ENCODE measurements at regions not wholly inside any gene's neighbourhood (a gene's known extent, or its start where the extent isn't known, plus 50 kb on each side); places are given as distances from the start of the nearest gene placed in this dataset.

DNA sequence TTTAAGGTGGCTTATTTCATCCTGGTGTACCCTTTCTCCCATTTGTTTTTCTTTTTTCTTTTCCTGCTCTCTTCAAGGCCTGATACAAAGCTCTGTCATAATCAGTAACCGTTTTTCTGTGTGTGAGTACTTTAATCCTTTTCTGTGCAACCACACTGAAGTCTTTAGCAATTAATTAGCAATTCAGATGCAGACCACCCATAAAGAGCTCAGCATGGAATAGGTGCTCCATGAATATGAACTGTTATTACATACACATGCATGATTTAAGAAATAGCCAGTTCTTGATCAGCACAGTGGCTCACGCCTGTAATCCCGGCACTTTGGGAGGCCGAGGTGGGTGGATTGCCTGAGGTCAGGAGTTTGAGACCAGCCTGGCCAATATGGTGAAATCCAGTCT is 1386.6 kb downstream of the AACS start:
- TF ChIP-seq, protein P1, sequence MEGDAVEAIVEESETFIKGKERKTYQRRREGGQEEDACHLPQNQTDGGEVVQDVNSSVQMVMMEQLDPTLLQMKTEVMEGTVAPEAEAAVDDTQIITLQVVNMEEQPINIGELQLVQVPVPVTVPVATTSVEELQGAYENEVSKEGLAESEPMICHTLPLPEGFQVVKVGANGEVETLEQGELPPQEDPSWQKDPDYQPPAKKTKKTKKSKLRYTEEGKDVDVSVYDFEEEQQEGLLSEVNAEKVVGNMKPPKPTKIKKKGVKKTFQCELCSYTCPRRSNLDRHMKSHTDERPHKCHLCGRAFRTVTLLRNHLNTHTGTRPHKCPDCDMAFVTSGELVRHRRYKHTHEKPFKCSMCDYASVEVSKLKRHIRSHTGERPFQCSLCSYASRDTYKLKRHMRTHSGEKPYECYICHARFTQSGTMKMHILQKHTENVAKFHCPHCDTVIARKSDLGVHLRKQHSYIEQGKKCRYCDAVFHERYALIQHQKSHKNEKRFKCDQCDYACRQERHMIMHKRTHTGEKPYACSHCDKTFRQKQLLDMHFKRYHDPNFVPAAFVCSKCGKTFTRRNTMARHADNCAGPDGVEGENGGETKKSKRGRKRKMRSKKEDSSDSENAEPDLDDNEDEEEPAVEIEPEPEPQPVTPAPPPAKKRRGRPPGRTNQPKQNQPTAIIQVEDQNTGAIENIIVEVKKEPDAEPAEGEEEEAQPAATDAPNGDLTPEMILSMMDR (IDR thresholded peaks at IDR 0.05): no peak
- no peak for TF ChIP-seq EZH2 (IDR thresholded peaks at IDR 0.05; ENCODE audit: borderline replicate concordance, insufficient read depth, low read depth, low read length, poor library complexity, severe bottlenecking)

Measured in B cell (primary cell).